A204.1 (cell line): ENCODE measurements at regions not wholly inside any gene's neighbourhood (a gene's known extent, or its start where the extent isn't known, plus 50 kb on each side); places are given as distances from the start of the nearest gene placed in this dataset.

Experiments used
- FAIRE-seq: peaks from 2 replicates; lab custom pipeline; 2012; peaks lifted over from hg19 to GRCh38; lab: Jason Lieb, UNC

DNA sequence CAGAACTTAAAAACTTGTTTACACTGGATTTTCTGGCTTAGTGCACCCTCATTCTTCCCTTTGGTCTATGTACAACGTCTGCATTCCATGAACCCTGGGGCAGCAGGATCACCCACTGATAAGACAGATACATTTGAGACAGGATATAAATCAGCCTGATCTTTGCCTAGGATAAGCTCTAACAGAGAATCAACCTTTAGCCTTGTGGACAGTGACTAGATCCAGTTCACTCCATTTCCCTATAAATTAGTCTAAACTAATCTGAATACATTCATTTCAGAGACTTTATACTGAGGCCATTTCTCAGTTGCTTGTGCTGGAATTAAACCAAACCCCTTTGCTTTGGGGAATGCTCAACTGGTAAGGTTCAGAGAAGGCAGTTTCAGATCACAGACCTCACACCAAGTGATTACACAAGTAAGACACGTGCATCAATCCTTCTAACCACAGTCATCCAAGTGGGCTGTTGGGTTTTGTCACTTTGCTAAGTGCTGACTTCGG, 639.8 kb upstream of the FZD8 start:
- no peak for FAIRE-seq

DNA sequence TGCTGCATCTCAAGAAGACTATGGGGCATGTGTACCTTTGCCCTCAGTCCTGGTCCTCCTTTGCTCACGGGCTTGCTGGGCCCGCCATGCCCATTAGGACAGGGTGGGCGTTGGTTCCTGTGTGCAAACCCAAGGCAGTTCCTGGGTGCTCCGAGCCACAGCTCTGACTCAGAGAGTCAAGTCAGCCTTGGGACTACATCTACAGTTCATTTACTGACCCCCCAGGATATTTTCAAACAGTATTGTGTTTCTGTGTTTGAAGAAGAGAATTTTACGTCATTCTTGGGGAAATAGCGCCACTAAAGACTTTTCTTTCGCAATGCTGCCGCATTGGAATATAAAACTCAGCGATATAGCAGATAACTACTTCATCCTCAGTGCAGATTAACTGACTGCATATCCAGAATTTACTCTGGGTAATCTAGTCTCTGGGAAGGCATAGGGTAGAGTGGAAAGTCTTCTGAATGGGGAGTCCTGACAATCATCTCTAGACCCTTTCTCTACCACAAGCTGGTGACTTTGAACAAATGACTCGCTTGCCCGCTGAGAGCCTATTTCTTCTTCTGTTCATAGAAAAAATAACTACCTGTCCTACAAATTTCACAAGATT, 638.9 kb upstream of the FZD8 start:
- FAIRE-seq: no peak

- no peak for FAIRE-seq
Observed at GRCh38 chr10:36280321-36280741, 638.2 kb upstream of the FZD8 start.

GRCh38 chr10:36278176-36278575, 636.1 kb upstream of the FZD8 start:
- no peak for FAIRE-seq

DNA sequence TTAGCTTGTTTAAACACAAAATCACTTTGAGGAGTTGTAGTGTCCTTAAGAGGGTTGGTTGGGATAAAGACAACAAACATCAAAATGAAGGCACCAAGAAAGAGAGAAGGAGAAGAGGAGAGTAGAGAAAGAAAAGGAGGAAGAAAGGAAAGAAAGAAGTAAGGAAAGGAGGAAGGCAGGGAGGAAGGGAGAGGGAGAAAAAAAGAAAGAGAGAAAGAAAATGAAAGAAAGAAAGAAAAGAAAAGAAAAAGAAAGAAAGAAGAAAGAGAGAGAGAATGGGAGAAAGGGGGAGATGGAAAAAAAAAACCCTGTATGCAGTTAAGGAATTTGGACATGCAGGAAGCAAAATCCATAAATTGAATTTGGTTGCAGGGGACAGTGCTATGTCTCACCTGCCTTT, 635.4 kb upstream of the FZD8 start:
- FAIRE-seq: no peak

DNA sequence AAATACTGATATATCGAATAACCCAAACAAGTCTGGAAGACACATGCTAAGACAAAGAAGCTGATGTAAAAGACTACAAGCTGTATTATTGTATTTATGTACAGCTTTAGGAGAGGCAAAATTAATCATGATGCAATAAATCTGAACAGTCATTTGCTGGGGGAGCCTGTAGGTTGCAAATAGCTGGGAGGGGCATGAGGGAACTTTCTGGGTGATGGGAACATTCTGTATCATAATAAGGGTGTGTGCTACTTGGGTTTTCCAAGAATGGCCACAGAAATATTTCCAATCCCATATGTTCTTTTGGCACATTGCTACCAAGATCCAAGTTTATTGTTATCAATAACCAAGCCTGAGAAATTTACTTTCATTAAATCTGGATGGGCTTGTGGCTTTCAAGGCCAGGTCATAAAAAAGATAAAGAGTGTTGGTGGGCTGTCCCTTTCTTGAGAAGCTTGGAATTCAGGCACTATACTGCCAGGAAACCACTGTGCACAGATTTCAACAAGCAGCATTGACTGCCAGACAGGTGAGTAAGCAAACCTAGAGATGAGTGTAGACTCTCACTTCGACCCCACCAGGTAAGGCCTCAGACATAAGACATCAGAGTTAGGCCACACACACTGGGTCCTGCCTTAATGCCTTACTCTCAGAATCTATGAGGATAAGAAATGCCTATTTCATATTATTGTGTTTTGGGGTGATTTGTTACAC, 629.7 kb upstream of the FZD8 start:
- FAIRE-seq: no peak

- FAIRE-seq: no peak
Observed at GRCh38 chr10:36269222-36269621, 627.1 kb upstream of the FZD8 start.

DNA sequence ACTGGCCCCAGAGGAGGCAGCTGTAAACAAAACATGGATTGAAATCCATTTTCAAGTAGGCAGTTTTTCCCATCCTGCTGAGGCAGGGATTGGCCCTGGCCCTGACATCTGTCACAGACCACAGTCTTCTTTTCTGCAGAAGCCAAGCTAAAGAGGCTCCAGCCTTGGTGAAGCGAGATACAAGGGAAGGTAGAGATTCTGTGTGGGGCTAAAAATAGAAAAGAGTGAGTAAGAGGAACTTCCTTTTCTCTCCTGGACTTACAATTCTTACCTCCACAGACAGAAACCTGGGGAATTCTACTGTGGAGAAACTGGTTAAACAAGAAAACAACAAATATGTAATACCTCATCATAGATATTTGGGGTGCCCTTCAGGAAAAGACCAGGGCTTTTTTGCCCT, 624.8 kb upstream of the FZD8 start:
- no peak for FAIRE-seq

DNA sequence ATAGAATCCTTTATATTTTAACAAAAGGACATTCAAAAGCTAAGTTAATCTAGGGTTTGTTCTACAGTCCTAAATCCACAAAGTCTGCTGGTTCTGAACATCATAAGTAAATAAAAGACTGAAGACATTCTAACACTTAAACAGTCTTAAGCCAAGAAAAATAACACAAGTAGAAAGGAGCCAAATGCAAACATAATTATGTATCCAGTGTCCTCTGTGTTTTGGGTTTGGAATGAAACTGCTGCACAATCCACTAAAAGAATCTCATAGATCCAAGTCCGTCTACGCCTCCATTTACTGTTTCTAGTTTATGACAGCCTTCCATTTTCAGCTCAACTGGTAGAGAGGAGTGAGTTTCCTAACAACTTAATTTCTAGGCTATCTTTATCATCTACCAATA, 623.6 kb upstream of the FZD8 start:
- FAIRE-seq: no peak

DNA sequence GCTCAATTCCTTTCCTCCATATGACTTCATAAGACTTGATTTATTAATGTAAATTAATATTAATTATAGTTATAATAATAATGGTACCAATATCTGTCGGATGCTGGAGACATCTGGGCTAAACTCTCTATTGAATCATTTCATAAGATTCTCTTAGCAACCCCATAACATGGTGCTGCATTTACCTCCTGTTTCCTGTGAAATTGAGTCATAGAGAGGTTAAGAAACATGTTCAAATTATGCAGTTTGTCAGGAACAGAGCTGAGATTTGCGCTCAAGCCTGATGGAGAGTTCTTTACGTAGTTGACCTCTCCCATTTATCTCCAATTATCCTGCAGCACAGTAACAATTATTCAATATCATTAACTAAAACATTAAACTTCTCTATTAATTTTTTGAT, 621.8 kb upstream of the FZD8 start:
- FAIRE-seq: no peak

GRCh38 chr10:36256948-36257356, 614.9 kb upstream of the FZD8 start:
- FAIRE-seq: no peak

GRCh38 chr10:36256166-36256565, 614.1 kb upstream of the FZD8 start:
- no peak for FAIRE-seq

DNA sequence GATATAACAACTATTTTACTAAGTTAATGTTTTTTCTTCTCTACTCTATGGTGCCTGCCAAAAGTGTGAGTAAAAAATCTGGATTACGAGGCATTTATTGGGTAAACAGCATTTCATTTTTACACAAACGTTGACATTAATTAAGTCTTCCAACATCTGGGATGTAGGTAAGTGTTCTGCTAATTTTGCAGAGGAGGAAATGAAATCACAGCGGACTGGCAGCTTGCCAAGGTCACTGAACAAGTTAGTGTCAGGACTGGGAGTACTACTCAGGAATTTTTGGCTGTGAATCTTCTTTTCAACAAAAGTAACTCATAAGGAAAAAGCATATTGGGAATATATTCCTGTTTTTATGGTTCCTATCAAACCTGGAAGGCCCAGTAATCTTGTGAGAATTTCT, 612.1 kb upstream of the FZD8 start:
- no peak for FAIRE-seq

- no peak for FAIRE-seq
Observed at GRCh38 chr10:36253731-36254130, 611.6 kb upstream of the FZD8 start.

DNA sequence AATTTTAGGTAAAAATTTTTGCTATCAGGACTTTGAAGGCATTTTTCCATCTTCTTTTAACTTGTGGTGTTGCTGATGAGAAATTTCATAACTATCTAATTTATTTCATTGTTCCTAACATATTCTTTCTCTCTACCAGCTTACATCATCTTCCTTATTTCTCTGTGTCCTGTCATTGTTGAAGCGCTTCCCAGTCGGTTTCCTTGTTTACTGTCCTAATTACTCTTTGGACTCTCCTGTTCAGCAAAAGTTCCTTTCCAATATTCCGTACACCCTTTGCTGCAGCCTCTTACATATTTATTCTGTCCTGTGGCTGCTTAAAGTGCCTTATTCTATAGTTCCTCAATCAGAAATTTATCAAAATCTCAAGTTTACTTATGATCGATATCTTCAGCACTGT, 609.0 kb upstream of the FZD8 start:
- FAIRE-seq: no peak

GRCh38 chr10:36248304-36248981, 606.3 kb upstream of the FZD8 start:
- FAIRE-seq: no peak

GRCh38 chr10:36247478-36247877, 605.4 kb upstream of the FZD8 start:
- no peak for FAIRE-seq

- FAIRE-seq: no peak
Observed at GRCh38 chr10:36236931-36237330, 594.8 kb upstream of the FZD8 start.

DNA sequence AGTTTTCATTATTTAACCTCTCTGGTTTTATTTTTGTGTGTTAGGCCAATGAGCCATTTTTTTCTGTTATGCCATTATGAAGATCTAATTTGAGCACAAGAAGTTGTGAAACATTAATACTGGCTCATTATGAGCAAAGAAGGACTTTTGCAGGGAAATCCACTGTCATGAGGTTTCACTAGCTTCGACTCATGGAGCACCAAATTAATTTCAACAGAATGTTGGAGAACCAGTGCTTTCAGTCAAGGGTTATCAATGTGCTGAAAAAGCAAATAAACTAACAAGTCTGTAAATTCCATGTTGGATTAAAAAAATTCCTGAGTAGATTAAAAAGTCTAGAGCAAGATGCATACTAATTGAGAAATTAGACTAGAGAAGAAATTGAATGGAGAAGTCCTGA, 594.2 kb upstream of the FZD8 start:
- FAIRE-seq: no peak

DNA sequence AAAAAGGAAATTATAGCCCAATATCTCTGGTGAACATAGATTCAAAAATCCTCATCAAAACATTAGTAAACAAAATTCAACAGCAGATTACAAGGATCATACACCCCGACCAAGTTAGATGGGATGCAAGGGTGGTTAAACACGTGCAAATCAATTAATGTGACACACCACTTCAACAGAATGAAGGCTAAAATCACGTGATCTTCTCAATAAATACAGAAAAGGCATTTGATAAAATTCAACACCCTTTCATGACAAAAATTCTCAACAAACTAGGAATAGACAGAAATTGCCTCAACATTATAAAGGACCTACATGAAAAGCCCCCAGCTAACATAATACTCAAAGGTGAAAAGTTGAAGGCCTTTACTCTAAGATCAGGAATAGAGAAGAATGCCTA, 590.8 kb upstream of the FZD8 start:
- no peak for FAIRE-seq

GRCh38 chr10:36224431-36224985, 582.4 kb upstream of the FZD8 start:
- FAIRE-seq: no peak

DNA sequence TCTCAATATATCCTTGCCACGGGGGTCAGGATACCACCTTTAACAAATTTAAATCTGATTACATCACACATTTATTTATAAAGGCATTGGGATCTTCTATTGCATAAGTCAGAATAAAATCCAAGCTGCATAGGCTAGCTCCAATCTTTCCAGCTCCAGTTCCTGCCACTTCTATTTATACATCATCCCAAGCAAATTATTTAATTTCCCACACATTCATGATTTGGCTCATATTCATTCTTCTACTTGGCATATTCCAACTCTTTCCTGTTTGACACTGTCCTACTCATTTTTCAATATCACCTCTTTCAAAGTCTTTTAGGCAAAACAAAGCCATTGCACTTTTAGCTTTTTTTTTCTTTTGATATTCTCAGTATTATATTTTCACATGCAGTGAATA, 579.0 kb upstream of the FZD8 start:
- FAIRE-seq: no peak

DNA sequence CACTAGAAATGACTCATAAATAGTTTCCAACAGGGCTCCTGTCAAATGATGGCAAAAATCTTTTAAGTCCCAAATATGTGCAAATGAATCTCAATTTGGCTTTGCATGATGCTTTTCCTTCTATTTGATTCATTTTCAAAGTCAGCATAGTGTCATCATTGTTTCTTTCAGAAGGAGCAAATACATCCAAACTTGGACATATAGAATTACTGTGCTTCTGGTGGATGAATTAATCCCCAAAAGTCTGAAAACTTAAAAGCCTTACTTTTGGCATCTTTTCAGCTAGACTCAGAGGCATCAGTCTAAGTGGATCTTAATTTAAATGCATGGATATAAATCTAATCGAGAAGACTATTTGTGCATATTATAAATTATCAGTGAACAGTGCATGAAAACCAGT, 578.1 kb upstream of the FZD8 start:
- FAIRE-seq: no peak
